ENCODE measurements at regions not wholly inside any gene's neighbourhood (a gene's known extent, or its start where the extent isn't known, plus 50 kb on each side); places are given as distances from the start of the nearest gene placed in this dataset.
"Not testable (repeated sequence)": the region's sequence is repeated elsewhere in the genome, so short reads cannot be mapped to it uniquely, and the experiment has no call there.

DNA sequence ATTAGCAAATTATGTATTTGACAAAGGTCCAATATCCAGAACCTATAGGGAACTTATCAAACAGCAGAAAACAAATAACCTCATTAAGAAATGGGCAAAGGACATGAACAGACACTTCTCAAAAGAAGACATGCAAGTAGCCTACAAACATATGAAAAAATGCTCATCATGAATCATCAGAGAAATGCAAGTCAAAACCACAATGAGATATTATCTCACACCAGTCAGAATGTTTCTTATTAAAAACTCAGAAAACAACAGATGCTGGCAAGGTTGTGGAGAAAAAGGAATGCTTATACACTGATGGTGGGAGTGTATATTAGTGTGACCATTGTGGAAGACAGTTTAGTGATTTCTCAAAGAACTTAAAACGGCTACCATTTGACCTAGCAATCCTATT lies 116.1 kb upstream of the CRBN start:
- no peak for DNase-seq
- no peaks in the 10 kb centered on the region for H3K36me3 Mint-ChIP-seq (ENCODE audit: low read depth)
- H3K27me3 Mint-ChIP-seq, result peaks cover 3% of the 10 kb centered on the region
- POLR2A ChIA-PET, result no interaction called here
- intact Hi-C loops (cut with micrococcal nuclease), result no loop called here
- no peak overlapping the region for H3K27ac Mint-ChIP-seq
- TF ChIP-seq, protein P1, sequence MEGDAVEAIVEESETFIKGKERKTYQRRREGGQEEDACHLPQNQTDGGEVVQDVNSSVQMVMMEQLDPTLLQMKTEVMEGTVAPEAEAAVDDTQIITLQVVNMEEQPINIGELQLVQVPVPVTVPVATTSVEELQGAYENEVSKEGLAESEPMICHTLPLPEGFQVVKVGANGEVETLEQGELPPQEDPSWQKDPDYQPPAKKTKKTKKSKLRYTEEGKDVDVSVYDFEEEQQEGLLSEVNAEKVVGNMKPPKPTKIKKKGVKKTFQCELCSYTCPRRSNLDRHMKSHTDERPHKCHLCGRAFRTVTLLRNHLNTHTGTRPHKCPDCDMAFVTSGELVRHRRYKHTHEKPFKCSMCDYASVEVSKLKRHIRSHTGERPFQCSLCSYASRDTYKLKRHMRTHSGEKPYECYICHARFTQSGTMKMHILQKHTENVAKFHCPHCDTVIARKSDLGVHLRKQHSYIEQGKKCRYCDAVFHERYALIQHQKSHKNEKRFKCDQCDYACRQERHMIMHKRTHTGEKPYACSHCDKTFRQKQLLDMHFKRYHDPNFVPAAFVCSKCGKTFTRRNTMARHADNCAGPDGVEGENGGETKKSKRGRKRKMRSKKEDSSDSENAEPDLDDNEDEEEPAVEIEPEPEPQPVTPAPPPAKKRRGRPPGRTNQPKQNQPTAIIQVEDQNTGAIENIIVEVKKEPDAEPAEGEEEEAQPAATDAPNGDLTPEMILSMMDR (IDR thresholded peaks at IDR 0.05), result no peak
- no peak for ATAC-seq (ENCODE audit: low read depth)
- peaks cover 11% of the 10 kb centered on the region for H3K9me3 Mint-ChIP-seq
- no peak overlapping the region for H3K4me3 Mint-ChIP-seq
- no peaks in the 10 kb centered on the region for H3K4me1 Mint-ChIP-seq
- CTCF ChIA-PET, result no interaction called here

DNA sequence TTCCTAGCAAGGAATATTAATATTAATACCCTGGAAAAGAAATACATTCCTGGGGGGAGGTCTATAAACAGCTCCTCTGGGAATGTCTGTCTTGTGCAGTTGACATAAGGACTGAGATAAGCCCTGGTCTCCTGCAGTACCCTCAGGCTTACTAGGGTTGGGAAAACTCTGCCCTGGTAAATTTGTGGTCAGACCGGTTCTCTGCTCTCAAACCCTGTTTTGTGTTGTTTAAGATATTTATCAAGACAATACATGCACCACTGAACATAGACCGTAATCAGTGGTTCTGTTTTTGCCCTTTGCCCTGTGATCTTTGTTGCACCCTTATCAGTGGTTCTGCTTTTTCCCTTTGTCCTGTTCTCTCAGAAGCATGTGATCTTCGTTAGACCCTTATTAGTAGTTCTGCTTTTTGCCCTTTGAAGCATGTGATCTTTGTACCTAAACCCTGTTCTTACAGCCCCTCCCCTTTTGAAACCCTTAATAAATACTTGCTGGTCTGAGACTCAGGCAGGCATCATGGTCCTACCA lies 112.3 kb upstream of the CRBN start:
- H3K4me1 Mint-ChIP-seq; ATAC-seq (ENCODE audit: low read depth); H3K4me3 Mint-ChIP-seq; intact Hi-C loops (cut with micrococcal nuclease); CTCF ChIA-PET; POLR2A ChIA-PET; H3K36me3 Mint-ChIP-seq (ENCODE audit: low read depth); DNase-seq; H3K27me3 Mint-ChIP-seq; H3K27ac Mint-ChIP-seq: not testable (repeated sequence)
- H3K9me3 Mint-ChIP-seq, result peaks cover 11% of the 10 kb centered on the region

DNA sequence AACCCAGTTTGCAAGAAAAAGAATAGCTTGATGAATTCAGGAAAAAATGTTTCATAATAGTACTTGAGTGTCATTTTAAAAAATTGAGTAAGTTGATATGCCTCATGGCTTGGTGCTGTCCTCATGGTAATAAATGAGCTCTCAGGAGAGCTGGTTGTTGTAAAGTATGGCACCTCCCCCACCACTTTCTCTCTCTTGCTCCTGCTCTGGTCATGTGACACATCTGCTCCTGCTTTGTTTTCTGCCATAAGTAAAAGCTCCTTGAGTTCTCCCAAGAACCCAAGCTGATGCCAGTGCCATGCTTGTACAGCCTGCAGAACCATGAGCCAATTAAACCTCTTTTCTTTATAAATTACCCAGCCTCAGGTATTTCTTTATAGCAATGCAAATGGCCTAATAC lies 108.8 kb upstream of the CRBN start:
- CTCF ChIA-PET, result no interaction called here
- H3K27ac Mint-ChIP-seq, result no peak overlapping the region
- H3K4me3 Mint-ChIP-seq, result no peak overlapping the region
- H3K27me3 Mint-ChIP-seq, result peaks cover 2% of the 10 kb centered on the region
- POLR2A ChIA-PET, result no interaction called here
- TF ChIP-seq, protein P1 (IDR thresholded peaks at IDR 0.05), result no peak
- H3K36me3 Mint-ChIP-seq (ENCODE audit: low read depth), result no peaks in the 10 kb centered on the region
- H3K9me3 Mint-ChIP-seq, result peaks cover 10% of the 10 kb centered on the region
- no peaks in the 10 kb centered on the region for H3K4me1 Mint-ChIP-seq
- no peak for ATAC-seq (ENCODE audit: low read depth)
- intact Hi-C loops (cut with micrococcal nuclease), result no loop called here
- no peak for DNase-seq

DNA sequence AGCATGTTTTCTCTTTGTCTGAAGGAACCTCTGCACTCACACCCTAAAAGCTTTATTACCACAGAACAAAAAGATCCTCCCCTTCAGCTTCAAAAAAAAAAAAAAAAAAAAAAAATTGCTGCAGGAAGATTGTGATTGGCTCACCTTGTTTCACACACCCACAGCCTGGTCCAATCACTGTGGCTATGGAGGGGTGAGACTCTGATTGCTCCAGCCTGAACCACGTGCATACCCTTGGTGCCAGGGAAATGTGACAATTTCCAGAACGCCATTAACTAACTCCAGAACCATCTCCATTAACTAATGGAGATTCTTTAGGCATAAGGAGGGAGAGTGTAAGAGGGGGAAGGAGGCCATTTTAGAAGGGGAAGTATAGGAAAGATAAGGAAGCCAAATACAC lies 106.5 kb upstream of the CRBN start:
- Mint-ChIP-seq H3K27ac (no peak overlapping the region), H3K4me1 (no peaks in the 10 kb centered on the region)

DNA sequence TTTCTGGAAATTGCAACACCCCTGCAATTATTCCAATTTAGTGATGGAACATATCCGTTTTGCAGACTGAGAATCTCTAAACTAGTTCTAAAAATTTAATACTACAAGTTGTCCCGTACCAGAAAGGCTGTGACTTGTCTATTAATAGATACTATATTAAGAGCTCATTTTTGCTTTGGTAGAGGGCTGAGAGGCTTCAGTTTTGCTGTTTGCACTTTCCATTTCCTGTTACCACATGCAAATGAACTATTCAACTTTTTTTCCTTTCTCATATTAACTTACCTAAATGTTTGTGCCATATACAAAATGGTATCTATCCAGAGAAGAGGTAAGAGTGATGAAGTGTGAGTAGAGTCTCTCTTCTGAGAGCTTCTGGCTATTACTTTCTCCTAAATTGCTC lies 101.5 kb upstream of the CRBN start:
- H3K27ac Mint-ChIP-seq, result no peak overlapping the region
- no peak for DNase-seq
- peaks cover 4% of the 10 kb centered on the region for H3K9me3 Mint-ChIP-seq
- H3K36me3 Mint-ChIP-seq (ENCODE audit: low read depth), result no peaks in the 10 kb centered on the region
- ChIA-PET CTCF (no interaction called here), POLR2A (no interaction called here)
- no peaks in the 10 kb centered on the region for H3K4me1 Mint-ChIP-seq
- peaks cover 5% of the 10 kb centered on the region for H3K27me3 Mint-ChIP-seq
- TF ChIP-seq, protein P1 (IDR thresholded peaks at IDR 0.05), result no peak
- no peak for ATAC-seq (ENCODE audit: low read depth)
- intact Hi-C loops (cut with micrococcal nuclease), result no loop called here
- H3K4me3 Mint-ChIP-seq, result no peak overlapping the region

More for the DNA sequence above, 106.5 kb upstream of the CRBN start:
- Mint-ChIP-seq H3K4me3 (no peak overlapping the region), H3K27me3 (peaks cover 2% of the 10 kb centered on the region), H3K36me3 (ENCODE audit: low read depth) (no peaks in the 10 kb centered on the region), H3K9me3 (peaks cover 5% of the 10 kb centered on the region)
- ChIA-PET POLR2A (no interaction called here), CTCF (no interaction called here)
- TF ChIP-seq, protein P1 (IDR thresholded peaks at IDR 0.05), result no peak
- intact Hi-C loops (cut with micrococcal nuclease), result no loop called here
- no peak for ATAC-seq (ENCODE audit: low read depth)
- DNase-seq, result no peak

DNA sequence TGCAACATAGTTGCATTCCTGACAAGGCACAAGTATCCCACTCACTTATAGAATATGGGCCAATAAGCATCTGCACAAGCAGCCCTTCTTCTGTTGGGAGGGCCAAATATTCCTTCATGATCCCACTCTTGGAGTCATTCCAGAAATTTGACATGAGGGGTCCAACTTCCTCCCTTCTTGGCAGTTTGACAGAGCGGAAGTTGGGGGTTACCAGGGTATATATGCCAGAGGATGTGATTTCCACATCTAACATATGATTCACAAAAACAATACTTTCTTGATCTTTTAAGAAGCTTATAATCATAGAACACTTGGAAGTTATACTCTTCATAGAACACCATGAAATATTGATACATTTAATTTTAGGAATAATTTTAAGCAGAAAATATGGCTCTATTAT lies 100.9 kb upstream of the CRBN start:
- Mint-ChIP-seq H3K9me3 (peaks cover 4% of the 10 kb centered on the region), H3K4me3 (no peak overlapping the region), H3K27me3 (peaks cover 5% of the 10 kb centered on the region), H3K4me1 (no peaks in the 10 kb centered on the region), H3K27ac (no peak overlapping the region), H3K36me3 (ENCODE audit: low read depth) (no peaks in the 10 kb centered on the region)
- CTCF ChIA-PET, result no interaction called here
- TF ChIP-seq, protein P1 (IDR thresholded peaks at IDR 0.05), result no peak
- POLR2A ChIA-PET, result no interaction called here
- intact Hi-C loops (cut with micrococcal nuclease), result no loop called here
- no peak for DNase-seq
- no peak for ATAC-seq (ENCODE audit: low read depth)
